Dedifferentiated amniotic fluid mesenchymal stem cell (primary cell): ENCODE measurements at regions not wholly inside any gene's neighbourhood (a gene's known extent, or its start where the extent isn't known, plus 50 kb on each side); places are given as distances from the start of the nearest gene placed in this dataset.
"Not testable (repeated sequence)": the region's sequence is repeated elsewhere in the genome, so short reads cannot be mapped to it uniquely, and the experiment has no call there.

ENCODE experiments used
- DNase-seq: peaks from one replicate; pipeline ENCODE4 v3.0.0-alpha.2; 2016; ENCODE audit errors: extremely low spot score

GRCh38 chr17:33942414-33942813, 312.7 kb upstream of the CCL2 start:
- no peak for DNase-seq

DNA sequence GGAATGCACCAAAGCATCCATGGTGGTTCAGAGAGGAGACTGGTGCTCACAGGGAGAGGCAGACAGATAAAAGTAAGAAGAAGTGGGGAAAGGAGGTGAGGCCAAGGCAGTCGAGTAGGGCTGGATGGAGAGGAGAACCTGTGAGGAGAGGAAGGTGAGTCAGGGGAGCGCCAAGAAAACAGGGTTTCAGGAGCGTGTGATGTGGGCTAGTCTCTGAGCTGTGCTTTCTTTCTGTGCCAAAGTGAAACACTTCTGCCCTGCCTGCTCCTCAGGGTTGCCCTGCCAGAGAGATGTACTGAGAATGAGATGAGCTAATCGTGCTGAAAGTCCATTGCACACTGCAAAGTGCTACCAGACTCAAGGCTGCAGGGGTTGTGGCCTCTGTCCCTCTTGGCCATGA, 310.7 kb upstream of the CCL2 start:
- DNase-seq: no peak

DNA sequence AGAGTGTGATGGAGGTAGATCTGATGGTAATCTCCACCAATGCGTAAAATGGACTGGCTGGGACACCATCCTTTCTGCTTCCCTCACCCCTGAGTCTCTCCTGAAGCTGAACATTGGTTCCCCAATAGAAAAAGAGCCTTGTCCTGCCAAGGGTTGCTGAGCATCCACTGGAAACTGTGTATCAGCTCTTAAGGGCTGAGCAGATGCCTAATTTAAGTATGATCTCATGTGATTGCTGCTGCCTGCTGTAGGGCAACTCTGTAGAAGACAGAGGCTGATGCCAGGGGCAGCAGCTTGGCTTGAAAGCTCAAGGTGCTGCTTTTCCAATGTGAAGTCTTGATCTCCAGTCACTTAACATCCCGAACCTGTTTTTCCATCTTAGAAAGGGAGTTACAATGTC, 310.3 kb upstream of the CCL2 start:
- no peak for DNase-seq

DNA sequence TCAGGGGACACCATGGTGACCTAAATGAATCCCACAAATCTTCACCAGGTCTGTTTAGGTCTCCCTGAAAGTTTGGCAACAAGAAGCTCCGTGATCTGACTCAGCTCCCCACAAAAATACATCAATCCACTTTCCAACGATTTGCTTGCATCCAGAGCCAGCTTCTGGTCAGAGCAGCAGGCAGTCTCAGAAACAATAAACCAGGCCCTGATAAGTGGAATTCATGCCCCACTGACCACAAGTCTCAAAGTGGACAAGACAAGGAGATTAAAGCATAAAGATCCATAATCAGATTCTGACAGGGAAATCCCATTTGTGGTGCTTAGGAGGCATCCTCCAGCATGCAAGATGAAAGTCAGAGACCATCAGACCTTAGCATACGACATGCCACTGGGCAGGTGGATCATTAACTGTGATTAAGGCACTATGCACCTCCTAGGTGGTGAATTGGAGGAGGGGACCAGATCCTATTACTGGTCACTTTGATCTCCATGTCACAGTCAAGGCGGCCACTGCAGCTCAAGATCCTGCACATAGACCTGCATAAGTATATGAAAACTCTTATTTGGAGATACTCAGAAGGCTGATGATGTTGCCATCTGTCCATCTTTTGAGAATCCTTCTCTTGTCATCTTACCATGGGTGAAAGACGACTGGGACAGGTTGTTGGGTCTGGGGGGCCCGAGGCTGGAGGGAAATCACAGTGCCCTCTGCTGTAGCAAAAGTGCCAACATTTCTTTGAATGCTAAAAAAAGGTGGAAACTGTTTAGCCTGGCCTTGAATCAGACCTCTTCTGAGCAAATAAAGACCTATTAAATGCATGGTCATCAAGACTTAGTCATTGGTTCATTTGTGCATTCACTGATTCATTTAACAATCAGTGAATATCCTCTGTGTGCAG, 309.2 kb upstream of the CCL2 start:
- DNase-seq: no peak

DNA sequence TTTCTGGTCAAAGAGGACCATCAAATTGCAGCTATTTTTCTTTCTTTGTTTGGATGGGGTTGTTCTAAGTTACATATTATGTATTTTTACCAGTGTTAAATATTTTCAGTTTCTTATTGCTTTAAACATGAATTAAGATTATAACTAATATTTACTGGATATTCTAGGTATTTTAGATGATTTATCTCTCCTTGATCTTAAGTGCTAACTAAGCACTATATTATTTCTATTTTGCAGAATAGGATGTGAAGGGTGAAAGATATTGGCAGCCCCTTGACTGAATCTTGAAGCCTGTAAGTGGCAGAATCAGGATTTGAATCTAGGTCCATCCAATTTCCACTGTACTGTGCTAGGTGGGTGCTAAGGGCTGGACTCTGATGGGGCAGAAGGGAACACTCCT, 307.3 kb upstream of the CCL2 start:
- DNase-seq: no peak

- no peak for DNase-seq
These were observed 306.8 kb upstream of the CCL2 start for GRCh38 chr17:33948309-33948708.

GRCh38 chr17:33949100-33949499, 306.0 kb upstream of the CCL2 start:
- no peak for DNase-seq

DNA sequence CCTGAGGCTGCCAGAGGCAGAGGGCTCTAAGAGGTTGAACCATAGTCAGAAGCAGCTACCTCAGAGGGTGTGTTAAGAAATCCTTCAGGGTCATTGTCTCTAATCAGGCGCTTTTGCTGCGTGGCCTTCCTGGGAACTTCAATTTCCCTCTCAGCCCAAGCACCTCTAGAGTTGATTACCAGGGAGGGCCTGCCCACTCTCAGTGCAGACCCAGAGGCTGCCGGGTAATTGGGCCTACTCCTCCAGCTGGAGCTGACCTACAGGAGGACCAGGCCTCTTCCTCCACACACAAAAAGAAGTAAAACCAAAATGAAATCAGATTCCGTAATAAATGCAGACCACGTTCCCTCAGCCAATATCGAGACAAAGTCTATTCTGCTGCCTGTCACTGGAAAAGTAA, 305.0 kb upstream of the CCL2 start:
- no peak for DNase-seq

GRCh38 chr17:33952425-33952824, 302.7 kb upstream of the CCL2 start:
- DNase-seq: no peak

GRCh38 chr17:33954597-33954996, 300.5 kb upstream of the CCL2 start:
- DNase-seq: no peak

DNA sequence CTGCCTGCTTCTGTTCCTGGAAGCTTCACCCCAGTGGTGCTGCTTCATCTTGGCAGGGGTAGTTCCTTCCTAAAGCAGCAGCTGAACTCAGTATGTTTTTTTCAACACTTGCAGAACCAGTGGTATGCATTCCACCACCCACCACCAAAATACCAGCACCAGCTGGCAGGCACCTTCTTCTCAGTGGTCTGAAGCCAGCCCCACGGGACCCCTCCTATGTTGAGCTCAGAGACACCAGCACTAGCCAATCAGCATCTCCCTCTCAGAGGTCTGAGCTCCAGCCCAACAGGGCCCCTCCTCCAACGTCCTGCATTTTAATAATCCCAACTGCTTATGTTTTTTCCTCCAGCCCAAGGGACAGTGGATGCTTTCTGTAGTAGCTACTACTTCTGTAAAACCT, 299.6 kb upstream of the CCL2 start:
- DNase-seq: no peak

- not testable (repeated sequence) for DNase-seq
These were observed 296.0 kb upstream of the CCL2 start for GRCh38 chr17:33959098-33959497.

DNA sequence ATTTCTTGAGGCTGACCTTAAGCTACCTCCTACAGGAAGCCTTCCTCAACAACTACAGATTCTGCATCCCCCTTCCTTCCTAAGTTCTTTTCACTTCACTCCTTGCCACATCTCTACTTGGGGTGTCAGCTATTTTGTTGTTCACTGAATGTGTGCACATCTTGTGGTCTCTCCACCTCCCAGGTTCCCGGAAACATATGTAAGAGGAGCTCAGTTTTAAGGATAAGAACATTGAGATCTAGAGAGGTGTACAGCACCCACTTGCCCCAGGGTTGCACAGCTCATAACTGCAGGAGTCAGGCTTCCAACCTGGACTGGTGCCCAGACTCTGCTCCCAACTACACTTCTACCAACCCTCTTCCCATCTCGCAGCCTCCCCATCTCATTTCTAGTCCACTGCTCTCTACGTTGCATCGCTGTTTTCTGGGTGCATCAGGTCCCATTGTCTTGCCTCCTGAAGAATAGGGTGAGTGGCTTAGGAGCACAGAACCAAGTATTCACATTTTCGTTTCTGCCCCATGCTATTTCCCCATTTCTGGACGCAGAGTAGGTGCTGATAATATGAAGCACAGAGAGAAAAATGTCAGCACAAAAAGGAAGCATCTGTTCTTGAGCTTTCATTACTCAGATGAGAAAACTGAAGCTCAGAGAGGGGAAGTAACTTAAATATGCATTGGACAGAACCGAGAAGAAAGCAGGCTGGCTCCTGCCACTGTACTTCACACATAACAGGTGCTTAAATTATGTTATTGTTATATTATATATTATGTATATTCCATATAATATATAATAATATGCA, 292.0 kb upstream of the CCL2 start:
- no peak for DNase-seq

DNA sequence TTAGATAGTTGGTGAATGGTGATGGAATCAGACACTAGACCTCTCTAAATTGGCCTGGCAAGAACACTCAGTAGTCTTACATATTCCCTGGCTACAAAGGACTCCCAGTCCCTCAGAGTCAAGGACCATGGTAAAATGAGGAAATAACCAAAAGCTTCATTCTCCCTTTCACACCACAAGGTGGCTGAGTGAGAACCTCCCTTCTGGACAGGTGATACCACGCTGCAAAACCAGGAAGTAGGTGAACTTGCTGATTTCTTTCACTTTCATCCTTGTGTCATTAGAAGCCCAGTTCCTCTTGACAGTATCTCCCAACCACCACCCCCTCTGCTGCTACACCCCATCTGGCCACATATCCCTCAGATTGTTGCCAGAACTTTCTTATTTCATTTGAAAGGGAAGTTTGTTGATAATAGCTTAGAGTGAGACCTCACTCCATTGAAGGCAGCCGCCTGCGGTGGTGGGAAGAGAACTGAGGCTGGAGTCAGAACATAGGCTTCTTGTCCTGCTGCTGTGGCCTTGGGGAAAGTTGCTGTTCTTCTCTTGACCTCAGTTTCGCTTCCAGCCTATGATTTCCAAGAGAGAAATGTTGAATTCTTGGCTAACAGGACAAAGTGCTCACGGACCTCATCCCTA, 290.6 kb upstream of the CCL2 start:
- no peak for DNase-seq

GRCh38 chr17:33966410-33967059, 288.6 kb upstream of the CCL2 start:
- no peak for DNase-seq

- no peak for DNase-seq
These were observed 287.3 kb upstream of the CCL2 start for GRCh38 chr17:33967608-33968349.

- no peak for DNase-seq
These were observed 286.6 kb upstream of the CCL2 start for GRCh38 chr17:33968350-33969044.

- DNase-seq: no peak
These were observed 284.8 kb upstream of the CCL2 start for GRCh38 chr17:33970279-33970678.

DNA sequence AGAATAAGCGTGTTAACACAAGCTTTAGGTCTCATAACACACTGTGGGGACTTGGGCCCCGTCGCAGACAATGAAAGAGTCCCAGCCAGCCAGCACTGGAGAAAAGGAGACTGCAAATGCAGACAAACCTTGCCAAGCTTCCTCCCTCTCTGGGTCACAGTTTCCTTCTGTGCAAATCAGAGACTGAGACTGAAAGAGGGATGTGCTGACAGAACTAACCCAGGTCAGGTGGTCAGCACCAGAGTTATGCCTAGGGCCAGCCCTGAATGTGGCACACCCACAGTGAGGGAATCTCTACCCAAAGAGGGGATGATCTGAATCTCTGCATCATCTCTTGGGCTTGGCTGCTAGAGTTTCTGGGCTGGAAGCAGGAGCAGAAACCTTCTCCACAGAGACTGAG, 282.3 kb upstream of the CCL2 start:
- no peak for DNase-seq

GRCh38 chr17:33973491-33973890, 281.6 kb upstream of the CCL2 start:
- no peak for DNase-seq

- DNase-seq: no peak
These were observed 280.8 kb upstream of the CCL2 start for GRCh38 chr17:33974276-33974675.
